Activated CD8-positive, alpha-beta T cell treated with anti-CD3 and anti-CD28 coated beads, Interleukin-2, amount 10 ng/mL, durations not matched to agents 7 days and 5 days (primary cell): ENCODE measurements at regions not wholly inside any gene's neighbourhood (a gene's known extent, or its start where the extent isn't known, plus 50 kb on each side); places are given as distances from the start of the nearest gene placed in this dataset.

ENCODE experiments used
- ATAC-seq: fragments of 150-1000 bp; cut with Tn5 transposase; one replicate; pipeline ENCODE4 v1.10.0; 2021; ENCODE audit warnings: moderate library complexity
- CTCF ChIA-PET: fragments of 350-600 bp; sonication (Branson Sonifier 250); formaldehyde crosslinking; loops from one replicate; lab custom pipeline; 2021; ENCODE audit warnings: antibody characterized with exemption; lab: Charles Lee
- POLR2A ChIA-PET: fragments of 350-600 bp; sonication (Branson Sonifier 250); formaldehyde crosslinking; loops from one replicate; lab custom pipeline; 2021; ENCODE audit warnings: antibody characterized with exemption; lab: Charles Lee
- DNase-seq: peaks from one replicate; pipeline ENCODE4 v3.0.0-alpha.2; 2020
- H3K27ac Mint-ChIP-seq: one replicate; pipeline ENCODE4 v1.8.0; 2021; ENCODE audit warnings: mild to moderate bottlenecking, mixed read lengths
- H3K27me3 Mint-ChIP-seq: one replicate; pipeline ENCODE4 v1.8.0; 2021; ENCODE audit warnings: low read depth, mixed read lengths
- H3K36me3 Mint-ChIP-seq: one replicate; pipeline ENCODE4 v1.8.0; 2021; ENCODE audit warnings: low read depth, mixed read lengths
- H3K4me1 Mint-ChIP-seq: one replicate; pipeline ENCODE4 v1.8.0; 2021; ENCODE audit warnings: low read depth, mixed read lengths
- H3K4me3 Mint-ChIP-seq: one replicate; pipeline ENCODE4 v1.8.0; 2021; ENCODE audit warnings: mild to moderate bottlenecking, mixed read lengths
- H3K9me3 Mint-ChIP-seq: one replicate; pipeline ENCODE4 v1.8.0; 2022; ENCODE audit warnings: mixed read lengths; ENCODE audit not compliant: insufficient read depth

DNA sequence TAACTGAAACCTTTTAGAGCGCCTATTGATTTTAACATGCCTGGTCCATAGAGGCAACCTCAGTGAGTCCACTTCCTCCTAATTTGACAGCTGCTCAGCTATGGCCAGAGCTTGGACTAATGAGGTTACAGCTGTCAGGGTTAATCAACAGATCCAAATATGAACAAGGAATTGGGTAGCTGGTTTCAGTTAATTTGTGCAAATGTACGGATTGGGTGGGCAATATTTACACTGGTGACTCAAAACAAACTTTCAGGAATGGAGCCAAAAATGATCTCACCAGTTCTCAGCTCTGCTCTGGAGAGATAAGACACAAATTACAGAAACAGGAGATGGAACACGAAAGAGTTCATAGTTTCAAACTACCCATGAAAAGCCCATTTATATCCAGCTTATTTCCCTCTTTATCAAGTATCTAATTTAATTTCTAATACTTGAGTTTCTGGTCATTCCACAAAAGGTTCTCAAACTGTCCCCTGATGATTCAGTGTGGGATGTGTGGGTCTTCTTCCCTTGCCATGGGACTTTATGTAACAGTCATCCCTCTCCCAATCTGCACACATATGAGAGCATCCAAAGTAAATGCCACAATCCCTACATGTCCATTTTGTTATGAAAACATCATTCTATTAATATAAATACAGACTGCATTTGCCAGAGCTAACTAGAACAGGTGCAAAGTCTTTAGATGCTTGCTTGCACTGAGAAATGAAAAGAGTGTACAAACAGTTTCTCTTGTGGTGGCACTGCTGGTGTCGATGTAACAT lies 149.9 kb downstream of the RPS12 start:
- ChIA-PET POLR2A (no interaction called here), CTCF (interaction anchor here (0.7 kb wide), 1 partner anchor 141 kb away, joined by 3 read pairs; no protein-coding TSS in a partner anchor)
- Mint-ChIP-seq H3K27me3 (peaks cover 18% of the 10 kb centered on the region), H3K27ac (no peak overlapping the region), H3K36me3 (no peaks in the 10 kb centered on the region), H3K4me3 (no peak overlapping the region), H3K4me1 (peaks cover 17% of the 10 kb centered on the region), H3K9me3 (no peaks in the 10 kb centered on the region)
- DNase-seq (no peak), ATAC-seq (no peak)

- Mint-ChIP-seq H3K36me3 (no peaks in the 10 kb centered on the region), H3K27ac (no peak overlapping the region), H3K27me3 (peaks cover 19% of the 10 kb centered on the region), H3K4me3 (no peak overlapping the region), H3K4me1 (peaks cover 13% of the 10 kb centered on the region), H3K9me3 (no peaks in the 10 kb centered on the region)
- POLR2A ChIA-PET = no interaction called here
- DNase-seq (no peak), ATAC-seq (no peak)
- CTCF ChIA-PET = no interaction called here
Observed at GRCh38 chr6:132964868-132965382, 150.6 kb downstream of the RPS12 start.

GRCh38 chr6:132967871-132968270 lies 153.5 kb downstream of the RPS12 start:
- H3K27ac Mint-ChIP-seq = no peak overlapping the region
- ATAC-seq (no peak), DNase-seq (no peak)
- H3K4me3 Mint-ChIP-seq = no peak overlapping the region
- H3K36me3 Mint-ChIP-seq = no peaks in the 10 kb centered on the region
- POLR2A ChIA-PET = no interaction called here
- H3K27me3 Mint-ChIP-seq = peaks cover 21% of the 10 kb centered on the region
- H3K9me3 Mint-ChIP-seq = no peaks in the 10 kb centered on the region
- H3K4me1 Mint-ChIP-seq = peaks cover 3% of the 10 kb centered on the region
- CTCF ChIA-PET = no interaction called here

GRCh38 chr6:132968419-132968950 lies 154.1 kb downstream of the RPS12 start:
- Mint-ChIP-seq H3K27ac (no peak overlapping the region), H3K4me3 (no peak overlapping the region), H3K27me3 (peaks cover 19% of the 10 kb centered on the region), H3K4me1 (peaks cover 3% of the 10 kb centered on the region), H3K36me3 (no peaks in the 10 kb centered on the region), H3K9me3 (no peaks in the 10 kb centered on the region)
- ChIA-PET POLR2A (no interaction called here), CTCF (no interaction called here)
- ATAC-seq (no peak), DNase-seq (no peak)

GRCh38 chr6:132969196-132969595 lies 154.8 kb downstream of the RPS12 start:
- ChIA-PET CTCF (no interaction called here), POLR2A (no interaction called here)
- Mint-ChIP-seq H3K9me3 (no peaks in the 10 kb centered on the region), H3K27me3 (peaks cover 15% of the 10 kb centered on the region), H3K4me3 (no peak overlapping the region), H3K36me3 (no peaks in the 10 kb centered on the region), H3K4me1 (peaks cover 3% of the 10 kb centered on the region), H3K27ac (no peak overlapping the region)
- DNase-seq (no peak), ATAC-seq (no peak)

DNA sequence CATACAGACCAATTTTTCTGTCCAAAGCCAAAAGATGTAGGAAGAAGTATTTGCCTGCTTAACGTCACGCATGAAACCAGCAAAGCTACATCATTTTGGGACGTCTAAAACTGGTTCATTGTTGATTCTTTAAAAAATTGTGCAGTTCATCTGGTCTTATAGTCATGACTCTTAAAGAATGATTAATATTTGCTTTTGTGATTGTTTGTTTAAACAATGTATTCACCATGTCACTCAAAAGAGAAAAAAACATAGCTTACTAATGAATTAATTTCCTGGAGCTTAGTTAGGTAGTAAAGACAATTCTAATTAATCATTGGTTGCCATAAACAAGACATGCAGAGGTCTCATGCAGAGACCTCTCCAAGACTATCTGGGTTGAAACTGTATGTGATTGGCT lies 157.3 kb downstream of the RPS12 start:
- Mint-ChIP-seq H3K27ac (no peak overlapping the region), H3K36me3 (no peaks in the 10 kb centered on the region), H3K27me3 (peaks cover 11% of the 10 kb centered on the region), H3K4me3 (no peak overlapping the region), H3K4me1 (peaks cover 3% of the 10 kb centered on the region), H3K9me3 (no peaks in the 10 kb centered on the region)
- ChIA-PET POLR2A (no interaction called here), CTCF (interaction anchor here (1.8 kb wide), 1 partner anchor 9 kb away, joined by 7 read pairs; no protein-coding TSS in a partner anchor)
- no peak for ATAC-seq
- no peak for DNase-seq

GRCh38 chr6:132972254-132972653 lies 157.9 kb downstream of the RPS12 start:
- no peak overlapping the region for H3K4me3 Mint-ChIP-seq
- peaks cover 3% of the 10 kb centered on the region for H3K4me1 Mint-ChIP-seq
- peaks cover 11% of the 10 kb centered on the region for H3K27me3 Mint-ChIP-seq
- no peaks in the 10 kb centered on the region for H3K36me3 Mint-ChIP-seq
- no peak for ATAC-seq
- ChIA-PET CTCF (interaction anchor here (1.8 kb wide), 1 partner anchor 9 kb away, joined by 7 read pairs; no protein-coding TSS in a partner anchor), POLR2A (no interaction called here)
- H3K9me3 Mint-ChIP-seq = no peaks in the 10 kb centered on the region
- no peak overlapping the region for H3K27ac Mint-ChIP-seq
- DNase-seq = no peak

GRCh38 chr6:132972971-132973370 lies 158.6 kb downstream of the RPS12 start:
- H3K27me3 Mint-ChIP-seq = peaks cover 13% of the 10 kb centered on the region
- ATAC-seq (no peak), DNase-seq (no peak)
- no peaks in the 10 kb centered on the region for H3K36me3 Mint-ChIP-seq
- no peak overlapping the region for H3K4me3 Mint-ChIP-seq
- CTCF ChIA-PET = no interaction called here
- POLR2A ChIA-PET = no interaction called here
- no peak overlapping the region for H3K27ac Mint-ChIP-seq
- H3K9me3 Mint-ChIP-seq = no peaks in the 10 kb centered on the region
- H3K4me1 Mint-ChIP-seq = peaks cover 3% of the 10 kb centered on the region

DNA sequence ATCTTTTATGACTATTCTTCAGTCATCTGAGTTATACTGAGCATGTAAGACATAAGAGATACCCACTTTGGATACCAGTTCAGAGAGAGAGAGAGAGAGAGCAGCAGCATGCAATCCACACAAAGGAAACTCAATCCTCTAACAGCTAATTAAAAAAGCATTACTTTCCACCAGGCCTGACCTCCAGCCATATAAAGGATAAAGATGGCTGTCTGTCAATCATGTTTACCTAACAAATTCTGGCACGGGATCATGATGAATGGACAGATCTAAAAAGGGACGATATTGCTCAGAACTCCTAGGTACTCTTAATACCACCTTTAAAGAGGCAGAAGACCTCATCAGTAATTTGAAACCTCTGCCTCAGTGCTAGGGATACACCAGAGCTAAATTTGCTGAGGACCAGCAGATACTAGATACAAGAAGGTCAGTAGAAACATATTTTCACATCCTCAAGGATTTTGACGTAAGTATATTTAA lies 159.2 kb downstream of the RPS12 start:
- Mint-ChIP-seq H3K27me3 (peaks cover 18% of the 10 kb centered on the region), H3K4me1 (peaks cover 3% of the 10 kb centered on the region), H3K4me3 (no peak overlapping the region), H3K27ac (no peak overlapping the region), H3K9me3 (no peaks in the 10 kb centered on the region), H3K36me3 (no peaks in the 10 kb centered on the region)
- DNase-seq (no peak), ATAC-seq (no peak)
- ChIA-PET POLR2A (no interaction called here), CTCF (no interaction called here)

DNA sequence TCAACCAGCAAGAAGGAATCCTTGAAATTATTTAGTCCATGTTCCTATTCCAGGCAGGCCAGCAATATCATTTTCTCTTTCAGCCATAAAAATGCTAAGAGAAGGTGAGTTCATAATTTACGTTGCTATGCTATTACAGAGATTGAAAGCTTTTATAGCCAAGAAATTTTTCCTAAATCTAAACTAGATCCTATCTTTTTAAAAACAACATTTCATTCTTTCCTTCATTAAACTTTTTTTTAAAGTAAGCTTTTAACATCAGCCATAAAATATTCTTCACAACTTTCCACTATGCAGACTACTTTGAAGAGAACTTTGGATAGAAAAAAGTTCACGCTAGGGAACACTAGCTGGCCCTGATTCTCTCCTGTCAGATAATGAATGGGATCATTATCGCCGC lies 159.8 kb downstream of the RPS12 start:
- no peak overlapping the region for H3K27ac Mint-ChIP-seq
- no peak for ATAC-seq
- ChIA-PET CTCF (interaction anchor here (1.1 kb wide), 1 partner anchor 11 kb away, joined by 3 read pairs; no protein-coding TSS in a partner anchor), POLR2A (no interaction called here)
- DNase-seq = no peak
- H3K27me3 Mint-ChIP-seq = peaks cover 20% of the 10 kb centered on the region
- H3K36me3 Mint-ChIP-seq = no peaks in the 10 kb centered on the region
- peaks cover 3% of the 10 kb centered on the region for H3K4me1 Mint-ChIP-seq
- H3K4me3 Mint-ChIP-seq = no peak overlapping the region
- H3K9me3 Mint-ChIP-seq = no peaks in the 10 kb centered on the region

- Mint-ChIP-seq H3K4me1 (no peaks in the 10 kb centered on the region), H3K36me3 (no peaks in the 10 kb centered on the region), H3K9me3 (no peaks in the 10 kb centered on the region), H3K27me3 (peaks cover 23% of the 10 kb centered on the region), H3K27ac (no peak overlapping the region), H3K4me3 (no peak overlapping the region)
- no peak for DNase-seq
- ChIA-PET CTCF (no interaction called here), POLR2A (interaction anchor here (0.6 kb wide), 1 partner anchor 128 kb away, joined by 3 read pairs; no protein-coding TSS in a partner anchor)
- no peak for ATAC-seq
Observed at GRCh38 chr6:132977413-132977812, 163.0 kb downstream of the RPS12 start.

DNA sequence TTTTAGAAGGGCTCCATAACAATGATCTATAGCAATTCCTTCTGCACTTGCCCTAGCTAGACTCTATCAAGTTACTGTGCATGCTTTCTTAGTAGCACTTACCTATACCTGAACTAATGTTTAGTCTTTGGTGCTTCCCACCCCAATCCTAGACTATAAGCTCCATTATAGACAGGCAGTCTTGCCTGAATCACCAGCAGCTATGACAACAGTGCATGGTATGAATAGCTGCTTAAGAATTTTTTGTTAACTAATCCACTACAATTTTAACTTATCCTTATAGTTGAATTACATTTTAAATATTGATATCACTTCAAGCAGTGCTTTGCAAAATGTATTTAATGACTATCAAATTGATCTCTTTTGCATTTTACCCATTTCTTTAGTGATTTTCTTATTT lies 164.3 kb downstream of the RPS12 start:
- Mint-ChIP-seq H3K9me3 (no peaks in the 10 kb centered on the region), H3K4me1 (no peaks in the 10 kb centered on the region), H3K27ac (no peak overlapping the region), H3K4me3 (no peak overlapping the region), H3K36me3 (no peaks in the 10 kb centered on the region), H3K27me3 (peaks cover 19% of the 10 kb centered on the region)
- ChIA-PET CTCF (no interaction called here), POLR2A (no interaction called here)
- ATAC-seq = no peak
- no peak for DNase-seq
